ENCODE measurements at regions not wholly inside any gene's neighbourhood (a gene's known extent, or its start where the extent isn't known, plus 50 kb on each side); places are given as distances from the start of the nearest gene placed in this dataset.

GRCh38 chr4:31052519-31052918, 332.4 kb downstream of the PCDH7 start:
- Mint-ChIP-seq H3K4me3 (no peak overlapping the region), H3K27me3 (no peaks in the 10 kb centered on the region), H3K27ac (no peak overlapping the region), H3K4me1 (no peaks in the 10 kb centered on the region), H3K9me3 (peaks cover 4 to 12% (median 10%) of the 10 kb centered on the region in 3 donors), H3K36me3 (no peaks in the 10 kb centered on the region)
- Histone ChIP-seq H3K4me1 (ENCODE audit: control insufficient read depth in 1 of 2, extremely low read depth in 1 of 2, insufficient read depth in 2 of 2, low read length in 2 of 2) (no peaks in the 10 kb centered on the region), H3K4me3 (ENCODE audit: control insufficient read depth in 1 of 2, extremely low read depth in 1 of 2, low read length in 1 of 2) (no peak overlapping the region), H3K9me3 (no peaks in the 10 kb centered on the region), H3K27me3 (replicated peaks in 1 of 2; ENCODE audit: control insufficient read depth in 2 of 2, extremely low read depth in 1 of 2, insufficient read depth in 2 of 2, low read length in 1 of 2) (no peaks in the 10 kb centered on the region), H3K36me3 (ENCODE audit: control insufficient read depth in 2 of 2, extremely low read depth in 1 of 2, insufficient read depth in 1 of 2, low read length in 1 of 2) (no peaks in the 10 kb centered on the region), H3K27ac (ENCODE audit: low read length) (no peak overlapping the region)
- DNase-seq, result no peak
- no peak for ATAC-seq (replicated peaks in 1 of 4)
- ChIA-PET CTCF (no interaction called here), POLR2A (no interaction called here)
- WGBS (ENCODE audit: insufficient coverage), result no CpG with 5 or more reads among the region's 1 CpG

GRCh38 chr4:31053451-31053850, 333.3 kb downstream of the PCDH7 start:
- no peaks in the 10 kb centered on the region for H3K36me3 ChIP-seq (ENCODE audit: control insufficient read depth in 2 of 2, extremely low read depth in 1 of 2, insufficient read depth in 1 of 2, low read length in 1 of 2)
- no peak overlapping the region for H3K4me3 Mint-ChIP-seq
- no peaks in the 10 kb centered on the region for H3K36me3 Mint-ChIP-seq
- DNase-seq (no peak), ATAC-seq (replicated peaks in 1 of 4) (no peak)
- CTCF ChIA-PET, result no interaction called here
- no peak overlapping the region for H3K27ac Mint-ChIP-seq
- H3K27me3 Mint-ChIP-seq, result no peaks in the 10 kb centered on the region
- H3K9me3 Mint-ChIP-seq, result peaks cover 5 to 12% (median 10%) of the 10 kb centered on the region in 3 donors
- POLR2A ChIA-PET, result no interaction called here
- no peaks in the 10 kb centered on the region for H3K27me3 ChIP-seq (replicated peaks in 1 of 2; ENCODE audit: control insufficient read depth in 2 of 2, extremely low read depth in 1 of 2, insufficient read depth in 2 of 2, low read length in 1 of 2)
- no CpG with 5 or more reads among the region's 2 CpGs for WGBS (ENCODE audit: insufficient coverage)
- H3K4me3 ChIP-seq (ENCODE audit: control insufficient read depth in 1 of 2, extremely low read depth in 1 of 2, low read length in 1 of 2), result no peak overlapping the region
- no peak overlapping the region for H3K27ac ChIP-seq (ENCODE audit: low read length)
- no peaks in the 10 kb centered on the region for H3K9me3 ChIP-seq
- no peaks in the 10 kb centered on the region for H3K4me1 Mint-ChIP-seq
- H3K4me1 ChIP-seq (ENCODE audit: control insufficient read depth in 1 of 2, extremely low read depth in 1 of 2, insufficient read depth in 2 of 2, low read length in 2 of 2), result no peaks in the 10 kb centered on the region

- WGBS (ENCODE audit: insufficient coverage), result no CpG with 5 or more reads among the region's 2 CpGs
- POLR2A ChIA-PET, result no interaction called here
- CTCF ChIA-PET, result no interaction called here
Measured at GRCh38 chr4:31054295-31054694, 334.1 kb downstream of the PCDH7 start.

GRCh38 chr4:31058656-31059055, 338.5 kb downstream of the PCDH7 start:
- Mint-ChIP-seq H3K36me3 (no peaks in the 10 kb centered on the region), H3K4me3 (no peak overlapping the region), H3K27ac (no peak overlapping the region), H3K4me1 (no peaks in the 10 kb centered on the region), H3K27me3 (no peaks in the 10 kb centered on the region), H3K9me3 (peaks cover 0 to 12% (median 11%) of the 10 kb centered on the region in 3 donors)
- ChIA-PET POLR2A (no interaction called here), CTCF (no interaction called here)
- ATAC-seq (replicated peaks in 1 of 4) (no peak), DNase-seq (no peak)
- Histone ChIP-seq H3K4me3 (ENCODE audit: control insufficient read depth in 1 of 2, extremely low read depth in 1 of 2, low read length in 1 of 2) (no peak overlapping the region), H3K36me3 (ENCODE audit: control insufficient read depth in 2 of 2, extremely low read depth in 1 of 2, insufficient read depth in 1 of 2, low read length in 1 of 2) (no peaks in the 10 kb centered on the region), H3K27me3 (replicated peaks in 1 of 2; ENCODE audit: control insufficient read depth in 2 of 2, extremely low read depth in 1 of 2, insufficient read depth in 2 of 2, low read length in 1 of 2) (no peaks in the 10 kb centered on the region), H3K9me3 (no peaks in the 10 kb centered on the region), H3K27ac (ENCODE audit: low read length) (no peak overlapping the region), H3K4me1 (ENCODE audit: control insufficient read depth in 1 of 2, extremely low read depth in 1 of 2, insufficient read depth in 2 of 2, low read length in 2 of 2) (no peaks in the 10 kb centered on the region)
- no CpG with 5 or more reads among the region's 2 CpGs for WGBS (ENCODE audit: insufficient coverage)

More at GRCh38 chr4:31054295-31054694, 334.1 kb downstream of the PCDH7 start:
- H3K36me3 ChIP-seq (ENCODE audit: control insufficient read depth in 2 of 2, extremely low read depth in 1 of 2, insufficient read depth in 1 of 2, low read length in 1 of 2), result no peaks in the 10 kb centered on the region
- Mint-ChIP-seq H3K27ac (no peak overlapping the region), H3K9me3 (peaks cover 5 to 12% (median 10%) of the 10 kb centered on the region in 3 donors), H3K4me3 (no peak overlapping the region), H3K4me1 (no peaks in the 10 kb centered on the region), H3K36me3 (no peaks in the 10 kb centered on the region), H3K27me3 (no peaks in the 10 kb centered on the region)
- H3K27me3 ChIP-seq (replicated peaks in 1 of 2; ENCODE audit: control insufficient read depth in 2 of 2, extremely low read depth in 1 of 2, insufficient read depth in 2 of 2, low read length in 1 of 2), result no peaks in the 10 kb centered on the region
- no peak overlapping the region for H3K4me3 ChIP-seq (ENCODE audit: control insufficient read depth in 1 of 2, extremely low read depth in 1 of 2, low read length in 1 of 2)
- no peak overlapping the region for H3K27ac ChIP-seq (ENCODE audit: low read length)
- DNase-seq (no peak), ATAC-seq (replicated peaks in 1 of 4) (no peak)
- H3K9me3 ChIP-seq, result no peaks in the 10 kb centered on the region
- H3K4me1 ChIP-seq (ENCODE audit: control insufficient read depth in 1 of 2, extremely low read depth in 1 of 2, insufficient read depth in 2 of 2, low read length in 2 of 2), result no peaks in the 10 kb centered on the region

GRCh38 chr4:31059753-31060522, 339.8 kb downstream of the PCDH7 start:
- H3K4me3 Mint-ChIP-seq, result no peak overlapping the region
- ChIA-PET CTCF (no interaction called here), POLR2A (no interaction called here)
- ATAC-seq (replicated peaks in 1 of 4), result no peak
- H3K9me3 Mint-ChIP-seq, result peaks cover 3 to 11% (median 9%) of the 10 kb centered on the region in 3 donors
- H3K36me3 Mint-ChIP-seq, result no peaks in the 10 kb centered on the region
- Histone ChIP-seq H3K9me3 (no peaks in the 10 kb centered on the region), H3K27me3 (replicated peaks in 1 of 2; ENCODE audit: control insufficient read depth in 2 of 2, extremely low read depth in 1 of 2, insufficient read depth in 2 of 2, low read length in 1 of 2) (no peaks in the 10 kb centered on the region), H3K4me3 (ENCODE audit: control insufficient read depth in 1 of 2, extremely low read depth in 1 of 2, low read length in 1 of 2) (no peak overlapping the region), H3K4me1 (ENCODE audit: control insufficient read depth in 1 of 2, extremely low read depth in 1 of 2, insufficient read depth in 2 of 2, low read length in 2 of 2) (no peaks in the 10 kb centered on the region), H3K36me3 (ENCODE audit: control insufficient read depth in 2 of 2, extremely low read depth in 1 of 2, insufficient read depth in 1 of 2, low read length in 1 of 2) (no peaks in the 10 kb centered on the region), H3K27ac (ENCODE audit: low read length) (no peak overlapping the region)
- H3K27ac Mint-ChIP-seq, result no peak overlapping the region
- no peak for DNase-seq
- no peaks in the 10 kb centered on the region for H3K27me3 Mint-ChIP-seq
- whole genome bisulfite sequencing (ENCODE audit: insufficient coverage), result no CpG with 5 or more reads among the region's 2 CpGs
- H3K4me1 Mint-ChIP-seq, result no peaks in the 10 kb centered on the region

GRCh38 chr4:31065086-31065485, 344.9 kb downstream of the PCDH7 start:
- Mint-ChIP-seq H3K36me3 (no peaks in the 10 kb centered on the region), H3K4me3 (no peak overlapping the region), H3K9me3 (peaks cover 3 to 22% (median 14%) of the 10 kb centered on the region in 3 donors), H3K27me3 (no peaks in the 10 kb centered on the region), H3K27ac (no peak overlapping the region), H3K4me1 (no peaks in the 10 kb centered on the region)
- 100% methylated on average over 1 of the region's 3 CpGs for WGBS (ENCODE audit: insufficient coverage)
- POLR2A ChIA-PET, result no interaction called here
- no peak for ATAC-seq (replicated peaks in 1 of 4)
- Histone ChIP-seq H3K27ac (ENCODE audit: low read length) (no peak overlapping the region), H3K27me3 (replicated peaks in 1 of 2; ENCODE audit: control insufficient read depth in 2 of 2, extremely low read depth in 1 of 2, insufficient read depth in 2 of 2, low read length in 1 of 2) (no peaks in the 10 kb centered on the region), H3K9me3 (no peaks in the 10 kb centered on the region), H3K36me3 (ENCODE audit: control insufficient read depth in 2 of 2, extremely low read depth in 1 of 2, insufficient read depth in 1 of 2, low read length in 1 of 2) (no peaks in the 10 kb centered on the region), H3K4me1 (ENCODE audit: control insufficient read depth in 1 of 2, extremely low read depth in 1 of 2, insufficient read depth in 2 of 2, low read length in 2 of 2) (no peaks in the 10 kb centered on the region), H3K4me3 (ENCODE audit: control insufficient read depth in 1 of 2, extremely low read depth in 1 of 2, low read length in 1 of 2) (no peak overlapping the region)
- CTCF ChIA-PET, result no interaction called here
- DNase-seq, result no peak
